ENCODE measurements at regions not wholly inside any gene's neighbourhood (a gene's known extent, or its start where the extent isn't known, plus 50 kb on each side); places are given as distances from the start of the nearest gene placed in this dataset.

DNA sequence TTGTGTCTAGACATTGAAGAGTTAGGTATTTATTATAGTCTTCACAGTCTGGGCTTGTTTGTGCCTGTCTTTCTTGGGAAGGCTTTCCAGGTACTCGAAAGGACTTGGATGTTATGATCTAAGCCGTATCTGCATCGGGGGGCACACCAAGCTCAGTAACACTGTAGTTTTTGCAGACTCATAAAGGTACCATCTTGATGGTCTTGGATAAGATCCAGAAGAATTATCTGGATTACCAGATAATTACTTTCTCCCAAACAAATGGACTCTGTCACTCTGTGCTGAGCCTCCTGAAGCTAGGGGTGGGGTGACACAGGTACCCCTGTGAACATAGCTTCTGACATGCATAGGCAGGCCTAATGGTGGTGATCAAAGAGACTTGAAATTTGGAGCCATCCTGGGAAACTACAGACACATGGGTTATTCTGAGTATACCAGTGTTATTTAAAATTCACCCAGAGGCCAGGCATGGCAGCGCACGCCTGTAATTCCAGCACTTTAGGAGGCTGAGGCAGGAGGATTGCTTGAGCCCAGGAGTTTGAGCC, 238.6 kb upstream of the TPM1 start:
- no peak overlapping the region for H3K4me3 ChIP-seq (ENCODE audit: low read depth, low read length)
- no peak for TF ChIP-seq CTCF (conservative IDR thresholded peaks at IDR 0.05; ENCODE audit: low read depth, low read length)
- no peak for DNase-seq (ENCODE audit: low read depth)

- TF ChIP-seq CTCF (conservative IDR thresholded peaks at IDR 0.05; ENCODE audit: low read depth, low read length): no peak
- no peak for DNase-seq (ENCODE audit: low read depth)
- H3K4me3 ChIP-seq (ENCODE audit: low read depth, low read length): no peak overlapping the region
These were observed 237.0 kb upstream of the TPM1 start for GRCh38 chr15:62805502-62805901.

DNA sequence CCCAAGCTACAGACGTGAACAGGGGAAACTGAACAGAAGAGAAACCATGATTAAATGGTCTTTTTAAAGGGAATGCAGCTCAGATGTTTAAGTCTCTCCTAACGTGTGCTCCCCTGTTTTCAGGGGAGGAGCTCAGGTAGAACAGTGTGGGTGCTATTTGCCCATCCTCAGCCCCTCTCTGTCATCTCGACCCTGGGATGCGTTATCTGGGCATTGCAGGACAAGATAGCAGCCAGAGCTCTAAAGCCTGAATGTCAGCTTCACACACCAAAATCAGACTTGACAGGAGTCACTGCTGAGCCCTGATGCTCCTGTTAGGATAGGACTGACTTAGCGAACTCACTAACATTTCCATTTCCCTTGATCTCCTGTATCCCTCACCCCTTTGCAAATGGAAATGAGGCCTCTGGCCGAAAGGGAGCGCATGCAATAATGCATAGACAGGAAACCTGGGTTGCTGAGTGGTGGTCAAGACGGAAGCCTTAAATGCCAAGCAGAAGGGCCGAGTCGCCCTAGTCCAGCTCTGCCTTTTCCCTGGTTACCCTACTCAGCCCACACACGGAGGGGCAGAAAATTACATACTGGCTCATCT, 234.9 kb upstream of the TPM1 start:
- H3K4me3 ChIP-seq (ENCODE audit: low read depth, low read length): no peak overlapping the region
- no peak for DNase-seq (ENCODE audit: low read depth)
- TF ChIP-seq CTCF (conservative IDR thresholded peaks at IDR 0.05; ENCODE audit: low read depth, low read length): no peak

DNA sequence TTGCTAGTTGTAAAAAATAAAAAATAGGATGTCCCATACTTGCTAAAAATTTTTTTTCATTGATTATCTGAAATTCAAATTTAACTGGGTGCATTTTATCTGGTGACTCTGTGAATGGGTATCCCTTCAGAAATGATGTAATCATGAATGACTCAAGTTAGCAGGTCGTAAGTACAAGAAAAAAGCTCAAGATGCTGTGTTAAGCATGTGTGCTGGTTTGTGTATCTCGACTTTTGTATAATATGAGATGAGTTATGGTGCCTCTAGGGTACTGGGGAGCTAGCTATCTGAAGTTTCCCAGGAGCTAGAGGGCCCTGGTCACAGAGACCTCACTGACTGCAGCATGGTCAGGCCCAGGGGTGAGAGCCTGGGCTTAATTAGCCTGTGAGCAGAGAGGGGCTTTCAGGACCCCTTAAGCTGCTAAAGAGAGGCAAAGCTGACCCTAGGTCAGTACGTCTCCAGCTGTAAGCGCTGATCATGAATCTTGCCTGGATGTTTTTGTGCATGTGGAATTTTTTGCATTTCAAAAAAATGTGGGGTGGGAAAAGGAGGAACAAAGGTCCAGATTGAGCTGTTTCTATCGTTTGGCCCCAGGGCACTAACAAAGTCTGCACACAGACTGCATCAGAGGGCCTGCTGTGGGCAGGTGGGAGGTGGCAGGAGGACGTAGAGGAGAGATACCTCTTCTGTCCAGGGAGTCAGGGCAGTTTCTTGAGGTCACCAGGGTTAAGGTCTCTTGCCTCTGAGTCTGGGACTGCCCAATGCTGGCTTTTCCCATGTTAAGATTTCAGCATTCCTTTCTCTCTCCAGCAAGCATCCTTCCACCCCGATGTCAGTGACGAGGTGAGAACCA, 233.2 kb upstream of the TPM1 start:
- DNase-seq (ENCODE audit: low read depth): no peak

GRCh38 chr15:62809968-62810260, 232.6 kb upstream of the TPM1 start:
- no peak overlapping the region for H3K4me3 ChIP-seq (ENCODE audit: low read depth, low read length)
- no peak for TF ChIP-seq CTCF (conservative IDR thresholded peaks at IDR 0.05; ENCODE audit: low read depth, low read length)
- DNase-seq (ENCODE audit: low read depth): no peak

More for the DNA sequence above, 233.2 kb upstream of the TPM1 start:
- no peak for TF ChIP-seq CTCF (conservative IDR thresholded peaks at IDR 0.05; ENCODE audit: low read depth, low read length)
- H3K4me3 ChIP-seq (ENCODE audit: low read depth, low read length): no peak overlapping the region

- no peak for TF ChIP-seq CTCF (conservative IDR thresholded peaks at IDR 0.05; ENCODE audit: low read depth, low read length)
- H3K4me3 ChIP-seq (ENCODE audit: low read depth, low read length): no peak overlapping the region
- DNase-seq (ENCODE audit: low read depth): no peak
These were observed 230.1 kb upstream of the TPM1 start for GRCh38 chr15:62812515-62812835.

Data from epithelial cell of proximal tubule (primary cell).